ENCODE measurements at regions not wholly inside any gene's neighbourhood (a gene's known extent, or its start where the extent isn't known, plus 50 kb on each side); places are given as distances from the start of the nearest gene placed in this dataset.
"Not testable (repeated sequence)": the region's sequence is repeated elsewhere in the genome, so short reads cannot be mapped to it uniquely, and the experiment has no call there.

- no peak for DNase-seq
Measured at GRCh38 chr4:96342790-96343455, 503.0 kb downstream of the PDHA2 start.

GRCh38 chr4:96343836-96344235, 503.9 kb downstream of the PDHA2 start:
- DNase-seq = no peak

GRCh38 chr4:96347582-96347981, 507.7 kb downstream of the PDHA2 start:
- DNase-seq = no peak

GRCh38 chr4:96352051-96352517, 512.2 kb downstream of the PDHA2 start:
- DNase-seq = peak; percentile 1 to 26

- DNase-seq = no peak
Measured at GRCh38 chr4:96354036-96354712, 514.3 kb downstream of the PDHA2 start.

- DNase-seq = no peak
Measured at GRCh38 chr4:96355414-96355813, 515.5 kb downstream of the PDHA2 start.

GRCh38 chr4:96356591-96357370, 516.9 kb downstream of the PDHA2 start:
- no peak for DNase-seq

GRCh38 chr4:96366632-96367031, 526.7 kb downstream of the PDHA2 start:
- DNase-seq = no peak

GRCh38 chr4:96375367-96375766, 535.5 kb downstream of the PDHA2 start:
- no peak for DNase-seq

GRCh38 chr4:96379524-96379923, 539.6 kb downstream of the PDHA2 start:
- no peak for DNase-seq

- DNase-seq = no peak
Measured at GRCh38 chr4:96380106-96380505, 540.2 kb downstream of the PDHA2 start.

GRCh38 chr4:96383349-96383748, 543.5 kb downstream of the PDHA2 start:
- no peak for DNase-seq

- peak in 1 of 2 experiments; percentile 2 for DNase-seq
Measured at GRCh38 chr4:96389770-96390169, 549.9 kb downstream of the PDHA2 start.

- no peak for DNase-seq
Measured at GRCh38 chr4:96390404-96390803, 550.5 kb downstream of the PDHA2 start.

- no peak for DNase-seq
Measured at GRCh38 chr4:96395747-96396146, 555.9 kb downstream of the PDHA2 start.

GRCh38 chr4:96406742-96407141, 566.8 kb downstream of the PDHA2 start:
- peak in 1 of 2 experiments; percentile 61 for DNase-seq

- no peak for DNase-seq
Measured at GRCh38 chr4:96407225-96407624, 567.3 kb downstream of the PDHA2 start.

GRCh38 chr4:96407738-96408463, 568.0 kb downstream of the PDHA2 start:
- peak; percentile 25 to 83 for DNase-seq

GRCh38 chr4:96414853-96415252, 575.0 kb downstream of the PDHA2 start:
- not testable (repeated sequence) for DNase-seq

GRCh38 chr4:96429657-96430056, 589.8 kb downstream of the PDHA2 start:
- DNase-seq = no peak

- no peak for DNase-seq
Measured at GRCh38 chr4:96431094-96431493, 591.2 kb downstream of the PDHA2 start.

GRCh38 chr4:96448315-96448872, 608.5 kb downstream of the PDHA2 start:
- no peak for DNase-seq

All from NCI-H2081 (cell line).